Hematopoietic multipotent progenitor cell (in vitro differentiated cells): ENCODE measurements at regions not wholly inside any gene's neighbourhood (a gene's known extent, or its start where the extent isn't known, plus 50 kb on each side); places are given as distances from the start of the nearest gene placed in this dataset.

ENCODE experiments used
- DNase-seq, 3 donors: peaks; one replicate each; pipeline ENCODE4 v3.0.0-alpha.2; 2011 to 2015; ENCODE audit warnings: low read depth in 2 of 3, low spot score in 2 of 3

DNA sequence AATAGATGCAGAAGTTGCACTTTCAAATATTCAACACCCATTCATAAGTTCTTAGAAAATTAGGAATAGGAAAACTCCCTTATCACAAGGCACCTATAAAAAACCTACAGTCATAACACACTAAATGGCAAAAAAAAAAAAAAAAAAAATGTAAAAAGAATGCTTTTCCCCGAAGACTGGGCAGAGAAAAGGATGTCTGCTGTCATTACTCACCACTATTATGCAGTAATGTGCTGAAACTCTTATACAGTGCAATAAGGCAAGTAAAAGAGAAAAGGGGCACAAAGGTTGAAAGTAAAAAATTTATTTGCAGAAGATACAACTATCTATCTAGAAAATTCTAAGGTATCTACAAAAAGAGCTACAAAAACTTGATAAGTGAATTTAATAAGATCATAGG lies 607.8 kb upstream of the ARID1B start:
- peak in 1 of 3 donors; percentile 43 for DNase-seq

DNA sequence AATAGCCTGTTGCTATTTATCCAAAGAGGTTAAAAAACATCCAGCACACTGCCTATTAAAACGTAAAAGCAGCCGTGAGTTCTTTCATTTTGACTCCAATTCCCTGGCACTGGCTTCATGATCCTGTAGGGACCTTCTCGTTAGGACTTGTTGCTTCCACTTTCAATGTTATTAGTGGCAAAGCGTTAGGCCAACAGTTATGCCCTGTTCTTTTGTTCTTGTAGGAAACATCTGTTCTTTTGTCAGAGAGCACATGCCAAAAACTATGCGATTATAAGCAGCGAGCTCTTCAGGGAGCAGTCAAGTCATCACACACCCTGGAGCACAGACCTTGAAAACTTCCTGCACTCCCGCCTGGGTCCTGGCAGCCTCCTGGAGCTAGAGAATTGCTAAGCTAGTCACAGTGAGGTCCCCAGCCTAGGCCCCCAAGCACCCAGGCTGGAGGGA lies 609.5 kb upstream of the ARID1B start:
- peak in 2 of 3 donors; percentile 29 to 52 for DNase-seq

- no peak for DNase-seq
These were observed 610.1 kb upstream of the ARID1B start for GRCh38 chr6:156167016-156167624.

DNA sequence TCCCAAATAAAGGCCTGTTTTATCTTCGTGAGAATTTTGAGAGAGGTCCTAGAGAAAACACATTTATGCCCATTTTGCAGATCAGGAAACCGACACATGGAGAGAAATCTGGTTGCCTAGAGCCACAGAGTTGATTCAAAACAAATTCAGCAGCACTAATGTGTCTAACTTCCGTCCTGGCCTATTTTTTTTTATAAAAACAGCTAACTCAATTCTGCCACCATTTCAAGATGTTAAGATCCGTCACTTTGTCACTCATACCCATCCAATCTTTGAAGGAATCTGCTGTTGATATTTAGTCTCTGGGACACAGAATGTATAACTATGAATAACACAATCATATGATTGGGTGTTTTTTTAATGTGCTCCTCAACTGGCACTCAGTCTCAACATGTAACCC lies 611.1 kb upstream of the ARID1B start:
- DNase-seq, result no peak

DNA sequence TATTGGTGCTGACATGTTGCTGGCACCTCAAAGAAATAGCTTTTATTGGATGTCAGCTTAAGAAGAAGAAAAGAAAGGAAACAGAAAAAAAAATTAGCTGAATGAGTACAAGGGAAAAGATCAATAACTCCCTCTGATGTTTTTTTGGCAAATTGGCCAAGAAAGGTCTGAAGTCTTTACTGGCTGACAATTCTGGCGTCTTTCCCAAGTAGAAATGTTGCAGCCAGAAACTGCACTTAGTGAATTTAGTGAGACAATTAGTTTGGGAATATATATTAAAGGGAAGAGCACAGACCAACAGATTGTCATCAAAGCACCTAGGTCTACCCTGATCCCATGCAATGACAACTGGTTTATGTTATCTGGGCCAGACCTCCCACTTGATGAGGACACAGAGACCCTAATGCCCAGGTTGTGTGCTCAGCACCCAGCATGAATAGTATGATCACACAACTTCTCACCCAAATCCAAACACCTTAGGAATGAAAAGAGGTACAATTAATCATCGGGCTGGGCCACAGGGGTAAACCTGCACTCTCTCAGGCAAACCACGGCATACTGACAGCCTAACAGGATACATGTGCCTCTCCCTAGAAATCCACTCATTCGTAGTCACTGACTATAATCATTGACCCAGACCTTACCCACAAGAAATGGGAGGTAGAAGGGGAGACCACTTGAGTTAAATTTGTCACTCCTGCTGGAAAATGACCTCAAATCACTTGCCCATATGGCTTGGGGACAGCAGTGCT lies 612.3 kb upstream of the ARID1B start:
- DNase-seq, result peak in 1 of 3 donors; percentile 30

DNA sequence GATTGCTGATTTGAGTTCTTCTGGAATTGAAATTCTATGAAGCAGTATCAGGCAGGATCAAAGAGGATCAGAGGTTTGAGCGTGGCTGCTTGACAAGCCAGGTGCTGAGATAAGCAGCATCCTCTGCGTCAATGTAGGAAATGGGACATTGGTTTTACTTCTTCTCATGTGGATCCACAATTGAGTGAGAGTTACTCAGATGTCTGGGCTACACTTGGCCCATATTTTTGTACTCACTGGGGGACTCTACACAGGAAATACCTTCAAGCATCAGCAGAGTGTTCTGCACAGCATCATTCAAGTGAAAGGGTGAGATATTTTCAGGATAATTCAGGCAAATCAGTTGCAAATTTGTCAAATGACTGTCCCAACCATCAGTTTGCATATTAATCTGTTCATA lies 613.9 kb upstream of the ARID1B start:
- DNase-seq, result peak in 1 of 3 donors; percentile 33

GRCh38 chr6:156161471-156161870 lies 615.7 kb upstream of the ARID1B start:
- peak in 2 of 3 donors; percentile 31 to 67 for DNase-seq

GRCh38 chr6:156160795-156161165 lies 616.4 kb upstream of the ARID1B start:
- DNase-seq, result peak in 2 of 3 donors; percentile 56 to 86

DNA sequence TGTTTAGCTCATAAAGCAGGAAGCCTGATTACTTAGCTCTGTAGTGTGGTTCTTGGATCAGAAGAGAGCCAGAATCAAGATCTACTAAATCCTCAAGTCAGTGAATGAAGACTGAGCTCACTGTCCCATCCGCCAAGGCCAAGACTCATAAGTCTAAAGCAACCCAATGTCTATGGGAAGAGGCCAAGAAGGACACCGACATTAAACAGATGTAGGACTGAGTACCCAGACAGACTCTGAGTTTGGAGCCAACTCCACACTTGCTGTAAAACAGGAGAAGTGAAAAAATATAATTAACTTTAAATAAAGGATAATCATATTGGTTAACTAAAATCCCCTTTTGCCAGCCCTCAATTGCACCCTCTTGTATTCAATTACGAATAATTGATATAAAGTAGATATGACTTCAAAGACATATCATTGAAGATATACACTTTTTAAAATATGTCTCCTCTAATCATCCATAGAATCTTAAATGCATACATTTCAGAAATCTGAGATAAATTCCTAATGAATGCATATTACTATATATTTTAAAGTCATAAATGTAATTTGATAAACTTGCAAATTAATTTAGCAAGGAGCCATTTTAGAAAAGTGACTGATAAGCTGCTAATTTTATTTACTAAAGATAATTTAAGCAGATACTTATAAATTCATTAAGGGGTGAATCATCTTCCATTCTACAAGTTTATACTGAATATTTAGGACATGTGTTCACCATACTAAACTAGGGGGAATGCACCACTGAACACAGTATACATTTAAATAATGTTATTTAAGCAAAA lies 617.0 kb upstream of the ARID1B start:
- DNase-seq, result no peak

DNA sequence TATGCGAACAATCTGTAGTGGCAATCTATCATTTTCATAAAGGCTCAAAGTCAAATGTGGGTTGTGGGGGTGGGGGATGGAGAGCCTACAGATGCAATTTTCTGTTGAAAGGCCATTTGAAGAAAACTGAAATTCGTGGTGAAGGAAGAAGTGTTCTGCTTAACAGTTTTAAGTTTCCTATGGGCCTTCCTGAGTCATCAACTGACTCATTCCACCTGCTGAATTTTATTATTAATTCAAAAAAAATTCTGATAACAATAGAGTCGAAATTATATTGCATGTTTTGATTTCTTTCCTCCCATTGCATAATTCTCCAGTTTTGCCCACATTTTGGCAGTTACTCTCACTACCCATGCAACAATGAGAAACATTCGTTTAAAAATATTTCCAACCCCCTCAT lies 622.3 kb upstream of the ARID1B start:
- DNase-seq, result peak in 2 of 3 donors; percentile 85 to 94

DNA sequence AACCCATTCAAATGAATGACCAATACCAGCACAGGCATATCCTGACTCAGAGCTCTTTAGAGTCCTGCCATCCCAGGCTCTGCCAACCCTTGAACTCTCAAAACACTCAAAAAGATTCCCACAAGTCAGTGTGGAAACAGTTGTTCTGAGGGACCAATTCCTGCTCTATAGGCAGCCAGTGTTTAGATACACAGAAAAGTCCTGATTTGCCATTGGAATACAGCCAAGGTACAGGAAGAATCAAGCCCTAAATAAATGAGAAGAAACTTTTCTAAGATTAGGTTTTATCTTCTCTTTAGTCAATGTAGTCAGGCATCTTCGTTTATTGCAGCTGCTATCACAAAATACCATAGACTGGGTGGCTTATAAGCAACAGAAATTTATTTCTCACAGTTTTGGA lies 626.8 kb upstream of the ARID1B start:
- DNase-seq, result no peak

GRCh38 chr6:156146891-156147290 lies 630.3 kb upstream of the ARID1B start:
- DNase-seq, result no peak

- peak in 1 of 3 donors; percentile 68 for DNase-seq
These were observed 645.8 kb upstream of the ARID1B start for GRCh38 chr6:156131221-156131903.

GRCh38 chr6:156126535-156126934 lies 650.6 kb upstream of the ARID1B start:
- DNase-seq, result no peak

DNA sequence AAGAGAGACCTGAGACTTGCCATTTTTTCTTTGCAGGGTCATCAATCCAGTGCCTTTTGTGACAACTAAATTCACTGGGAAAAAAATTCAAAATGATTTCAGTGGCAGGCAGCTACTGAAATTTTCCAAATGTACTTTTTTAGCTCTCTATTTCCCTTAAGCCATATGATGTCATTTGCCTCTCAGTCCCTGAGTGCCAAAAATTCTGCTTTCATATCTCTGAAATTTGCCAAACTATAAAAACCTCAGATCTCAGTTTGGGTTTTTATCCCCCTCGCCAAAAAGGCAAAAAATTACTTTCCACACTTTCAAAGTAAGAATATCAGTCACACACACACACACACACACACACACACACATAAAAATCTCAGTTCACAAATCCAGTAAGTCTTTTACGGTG lies 651.3 kb upstream of the ARID1B start:
- no peak for DNase-seq

DNA sequence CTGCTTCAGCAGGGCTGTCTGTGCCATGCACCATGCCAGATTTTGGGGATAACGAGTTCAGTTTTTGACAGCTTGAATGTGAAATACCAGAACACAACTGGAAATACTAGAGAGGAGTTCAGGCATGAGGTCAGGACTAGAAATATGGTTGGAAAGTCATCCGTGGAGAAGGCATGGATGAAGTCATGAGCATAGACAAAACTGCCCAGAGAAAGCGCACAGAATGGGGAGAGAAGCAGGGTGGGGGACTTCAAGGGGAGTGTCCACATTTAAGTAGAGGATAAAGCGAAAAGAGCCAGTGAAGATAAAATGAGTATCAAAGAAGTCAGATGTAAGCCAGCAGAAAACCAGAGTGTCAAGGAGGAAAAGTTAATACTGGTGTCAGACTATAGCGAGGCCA lies 653.4 kb upstream of the ARID1B start:
- DNase-seq, result no peak

- no peak for DNase-seq
These were observed 655.2 kb upstream of the ARID1B start for GRCh38 chr6:156121973-156122372.

DNA sequence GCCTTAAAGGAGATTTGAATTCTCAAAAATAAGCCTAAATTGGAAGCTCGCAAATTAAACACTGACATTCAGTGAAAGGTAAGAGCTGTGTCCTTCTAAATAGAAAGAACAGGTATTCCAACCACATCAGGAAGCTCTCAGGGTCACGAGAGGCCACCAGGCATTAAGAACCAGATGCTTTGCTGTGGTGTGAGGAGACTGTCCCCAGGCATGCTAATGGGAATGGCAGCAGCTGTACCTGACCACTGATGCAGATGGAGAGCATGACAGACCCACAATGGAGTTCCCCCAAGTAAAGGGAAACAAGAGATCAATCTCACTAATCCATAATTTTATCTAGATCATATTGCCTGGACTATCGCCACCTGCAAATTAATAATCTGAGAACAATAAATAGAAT lies 658.9 kb upstream of the NOX3 start:
- DNase-seq, result no peak

DNA sequence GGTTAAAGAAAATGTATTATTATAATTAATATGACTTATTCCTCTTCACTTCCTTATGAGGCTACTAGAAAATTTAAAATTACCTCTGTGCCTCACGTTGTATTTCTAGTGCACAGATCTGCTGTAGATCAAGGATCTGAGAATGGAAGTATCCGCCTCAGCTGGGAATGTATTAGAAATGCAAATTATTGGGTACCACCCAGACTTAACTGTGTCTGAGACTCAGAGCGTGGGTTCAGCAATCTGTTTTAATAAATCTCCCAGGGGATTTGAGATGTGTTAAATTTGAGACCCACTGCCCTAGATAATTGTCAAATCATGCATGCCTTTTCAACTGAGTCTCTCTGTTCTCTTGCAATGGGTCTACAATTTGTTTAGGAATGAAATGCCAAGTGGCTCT lies 658.0 kb upstream of the NOX3 start:
- DNase-seq, result no peak

- DNase-seq, result no peak
These were observed 656.3 kb upstream of the NOX3 start for GRCh38 chr6:156111913-156112312.

- no peak for DNase-seq
These were observed 654.6 kb upstream of the NOX3 start for GRCh38 chr6:156110249-156110648.
